HEK293T (cell line): ENCODE measurements at regions not wholly inside any gene's neighbourhood (a gene's known extent, or its start where the extent isn't known, plus 50 kb on each side); places are given as distances from the start of the nearest gene placed in this dataset.

Source experiments
- ARNT ChIP-seq: fragments of 450-650 bp; IDR thresholded peaks from 2 replicates; pipeline ENCODE4 v1.6.1; 2017; ENCODE audit warnings: mild to moderate bottlenecking
- CTBP1 ChIP-seq: fragments of 450-650 bp; IDR thresholded peaks from 2 replicates; pipeline ENCODE4 v1.6.1; 2016; ENCODE audit warnings: borderline replicate concordance
- ELF4 ChIP-seq: fragments of 450-650 bp; IDR thresholded peaks from 2 replicates; pipeline ENCODE4 v1.6.1; 2017; ENCODE audit warnings: antibody characterized with exemption
- L3MBTL2 ChIP-seq: fragments of 450-650 bp; conservative IDR thresholded peaks from 2 replicates; pipeline ENCODE4 v1.6.1; 2016; ENCODE audit warnings: mild to moderate bottlenecking
- SP1 ChIP-seq: fragments of 450-650 bp; IDR thresholded peaks from 2 replicates; pipeline ENCODE4 v1.6.1; 2017
- TF ChIP-seq, protein P1 (sequence below): fragments of 450-650 bp; IDR thresholded peaks from 2 replicates; pipeline ENCODE4 v1.6.1; 2016

DNA sequence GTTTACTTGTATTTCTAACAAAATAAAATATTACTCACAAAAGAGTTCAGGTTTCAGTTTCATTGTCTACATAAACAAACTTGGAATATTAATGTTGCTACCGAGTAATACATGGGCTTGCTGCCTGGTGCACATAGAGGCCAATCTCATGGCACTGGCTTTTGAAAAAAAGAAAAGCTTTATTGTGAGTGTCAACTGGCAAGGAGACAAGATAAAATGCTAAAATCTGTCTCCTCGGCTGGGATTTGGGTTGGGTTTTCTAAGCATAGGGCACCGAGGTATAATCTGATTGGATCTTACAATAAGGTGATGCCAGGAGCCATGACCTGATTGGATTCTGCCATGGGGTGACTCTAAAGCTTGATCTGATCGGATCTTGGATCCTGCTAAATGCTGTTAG is 1519.9 kb upstream of the MIR17HG start:
- no peak for TF ChIP-seq CTBP1
- TF ChIP-seq ELF4, result no peak
- TF ChIP-seq ARNT, result no peak
- no peak for TF ChIP-seq SP1
- no peak for TF ChIP-seq L3MBTL2
- TF ChIP-seq, protein P1, sequence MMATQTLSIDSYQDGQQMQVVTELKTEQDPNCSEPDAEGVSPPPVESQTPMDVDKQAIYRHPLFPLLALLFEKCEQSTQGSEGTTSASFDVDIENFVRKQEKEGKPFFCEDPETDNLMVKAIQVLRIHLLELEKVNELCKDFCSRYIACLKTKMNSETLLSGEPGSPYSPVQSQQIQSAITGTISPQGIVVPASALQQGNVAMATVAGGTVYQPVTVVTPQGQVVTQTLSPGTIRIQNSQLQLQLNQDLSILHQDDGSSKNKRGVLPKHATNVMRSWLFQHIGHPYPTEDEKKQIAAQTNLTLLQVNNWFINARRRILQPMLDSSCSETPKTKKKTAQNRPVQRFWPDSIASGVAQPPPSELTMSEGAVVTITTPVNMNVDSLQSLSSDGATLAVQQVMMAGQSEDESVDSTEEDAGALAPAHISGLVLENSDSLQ, result no peak
